ENCODE measurements at regions not wholly inside any gene's neighbourhood (a gene's known extent, or its start where the extent isn't known, plus 50 kb on each side); places are given as distances from the start of the nearest gene placed in this dataset.
A peak's percentile ranks its signal among the peaks of the same experiment; 100 is the strongest.

GRCh38 chr3:99516936-99517335 is 121.5 kb upstream of the COL8A1 start:
- no peak for DNase-seq (ENCODE audit: low read depth)
- H3K27me3 ChIP-seq (ENCODE audit: control insufficient read depth, insufficient read depth, low read length) = no peaks in the 10 kb centered on the region
- no peak for TF ChIP-seq CTCF (IDR thresholded peaks at IDR 0.05; ENCODE audit: insufficient read depth, low read length, severe bottlenecking)
- no peak for FAIRE-seq
- H3K36me3 ChIP-seq (ENCODE audit: control insufficient read depth, insufficient read depth, low read length) = no peaks in the 10 kb centered on the region
- no peak overlapping the region for H3K4me3 ChIP-seq (ENCODE audit: low read depth, low read length)

DNA sequence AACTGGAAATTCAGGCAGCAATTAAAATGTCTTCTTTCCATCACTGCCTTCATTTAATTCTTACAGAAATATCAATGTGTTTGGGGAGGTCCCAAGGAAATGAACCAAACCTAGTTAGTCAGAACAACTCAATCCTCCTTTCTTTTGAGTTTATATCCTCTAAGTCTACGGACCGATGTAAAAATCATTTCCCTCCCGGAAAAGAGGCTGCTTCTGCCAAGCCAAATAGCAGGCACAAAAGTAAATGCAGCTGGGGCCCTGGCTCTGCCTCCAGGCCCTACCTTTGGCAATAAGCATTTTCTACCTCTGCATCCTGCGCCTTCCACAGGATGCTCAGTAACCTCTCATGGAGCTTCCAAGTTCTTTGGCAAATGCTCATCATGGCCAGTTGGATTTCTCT is 122.5 kb upstream of the COL8A1 start:
- FAIRE-seq (no peak), DNase-seq (ENCODE audit: low read depth) (no peak)
- TF ChIP-seq CTCF (IDR thresholded peaks at IDR 0.05; ENCODE audit: insufficient read depth, low read length, severe bottlenecking) = no peak

DNA sequence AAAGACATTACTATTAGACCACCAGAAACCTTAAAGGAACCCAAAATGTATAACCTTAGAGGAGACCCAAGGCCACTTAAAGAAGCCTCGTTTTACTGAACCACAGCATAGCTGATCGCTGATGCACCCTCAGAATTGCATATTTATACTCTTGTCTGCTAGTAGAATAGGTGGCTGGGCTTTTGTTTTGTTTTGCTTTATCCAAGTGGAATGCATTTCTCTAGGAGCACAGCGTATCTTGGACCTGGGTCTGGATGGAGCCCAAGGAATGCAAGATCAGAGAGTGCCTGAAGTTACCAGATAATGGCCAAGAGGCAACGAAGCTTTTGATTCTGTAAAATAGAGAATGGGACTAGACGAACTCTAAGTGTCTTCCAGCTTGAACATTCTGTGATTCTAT is 129.2 kb upstream of the COL8A1 start:
- Histone ChIP-seq H3K27me3 (ENCODE audit: control insufficient read depth, insufficient read depth, low read length) (no peaks in the 10 kb centered on the region), H3K36me3 (ENCODE audit: control insufficient read depth, insufficient read depth, low read length) (no peaks in the 10 kb centered on the region), H3K4me3 (ENCODE audit: low read depth, low read length) (no peak overlapping the region)
- FAIRE-seq (no peak), DNase-seq (ENCODE audit: low read depth) (no peak)
- no peak for TF ChIP-seq CTCF (IDR thresholded peaks at IDR 0.05; ENCODE audit: insufficient read depth, low read length, severe bottlenecking)

More for the DNA sequence above, 122.5 kb upstream of the COL8A1 start:
- H3K4me3 ChIP-seq (ENCODE audit: low read depth, low read length) = no peak overlapping the region
- no peaks in the 10 kb centered on the region for H3K27me3 ChIP-seq (ENCODE audit: control insufficient read depth, insufficient read depth, low read length)
- no peaks in the 10 kb centered on the region for H3K36me3 ChIP-seq (ENCODE audit: control insufficient read depth, insufficient read depth, low read length)

DNA sequence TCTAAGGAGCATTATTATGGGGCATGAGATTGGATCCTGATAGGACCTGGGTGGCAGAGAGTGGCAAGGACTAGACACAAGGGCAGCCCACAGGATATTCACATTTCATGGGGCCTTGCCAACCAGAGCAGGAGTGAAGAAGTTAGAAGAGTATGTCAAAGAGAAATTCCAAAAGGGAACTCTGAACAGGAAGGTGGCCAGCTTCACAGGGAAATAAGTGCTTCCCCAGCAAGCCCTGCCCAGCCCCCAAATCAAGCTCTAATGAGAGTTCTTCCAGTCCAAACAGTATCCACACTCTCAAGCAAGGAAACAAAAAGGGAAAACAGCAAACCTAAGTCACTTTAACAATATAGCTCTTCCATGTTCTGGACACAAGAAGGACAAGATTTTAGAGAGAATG is 130.2 kb upstream of the COL8A1 start:
- H3K27me3 ChIP-seq (ENCODE audit: control insufficient read depth, insufficient read depth, low read length) = no peaks in the 10 kb centered on the region
- DNase-seq (ENCODE audit: low read depth) = no peak
- FAIRE-seq = peak; percentile 13
- no peak overlapping the region for H3K4me3 ChIP-seq (ENCODE audit: low read depth, low read length)
- H3K36me3 ChIP-seq (ENCODE audit: control insufficient read depth, insufficient read depth, low read length) = no peaks in the 10 kb centered on the region
- no peak for TF ChIP-seq CTCF (IDR thresholded peaks at IDR 0.05; ENCODE audit: insufficient read depth, low read length, severe bottlenecking)

DNA sequence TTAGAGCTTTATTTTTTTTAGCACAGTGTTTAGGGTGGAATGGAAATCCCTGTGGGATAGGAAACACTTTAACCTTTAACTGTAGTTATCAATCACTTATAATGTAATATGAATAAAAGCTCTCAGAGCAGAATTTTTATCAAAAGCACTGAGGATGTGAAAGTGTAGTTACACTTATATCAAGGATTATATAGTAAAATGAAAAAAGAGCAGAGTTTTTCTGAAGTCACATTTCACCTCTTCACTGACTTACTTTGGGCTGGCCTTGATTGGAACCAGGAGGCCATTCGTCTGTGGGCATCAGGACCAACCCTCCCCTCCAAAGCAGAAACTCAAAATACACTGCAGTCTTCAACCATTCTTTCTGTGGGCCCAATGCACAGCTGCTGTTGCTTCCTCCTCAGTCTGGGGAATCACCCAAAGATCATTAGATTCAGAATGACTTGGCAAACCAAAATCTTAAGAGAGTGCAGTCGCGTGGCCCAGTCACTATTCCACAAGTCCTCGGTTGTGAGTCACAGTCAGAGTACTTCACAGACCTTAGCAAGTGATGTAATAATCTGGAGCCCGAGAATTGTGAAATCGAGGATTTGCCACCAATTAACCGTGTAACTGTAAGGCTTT is 132.6 kb upstream of the COL8A1 start:
- no peak overlapping the region for H3K4me3 ChIP-seq (ENCODE audit: low read depth, low read length)
- no peak for FAIRE-seq

More for the DNA sequence above, 132.6 kb upstream of the COL8A1 start:
- DNase-seq (ENCODE audit: low read depth) = peak; percentile 16
- Histone ChIP-seq H3K36me3 (ENCODE audit: control insufficient read depth, insufficient read depth, low read length) (no peaks in the 10 kb centered on the region), H3K27me3 (ENCODE audit: control insufficient read depth, insufficient read depth, low read length) (no peaks in the 10 kb centered on the region)
- no peak for TF ChIP-seq CTCF (IDR thresholded peaks at IDR 0.05; ENCODE audit: insufficient read depth, low read length, severe bottlenecking)

Measured in bronchial epithelial cell (primary cell).